Endodermal cell (in vitro differentiated cells): ENCODE measurements at regions not wholly inside any gene's neighbourhood (a gene's known extent, or its start where the extent isn't known, plus 50 kb on each side); places are given as distances from the start of the nearest gene placed in this dataset.

Experiments
- DNase-seq: peaks from one replicate; pipeline ENCODE4 v3.0.0-alpha.2; 2017
- H3K27ac ChIP-seq: 2 replicates; pipeline ENCODE4 v1.5.1; 2013; ENCODE audit warnings: mild to moderate bottlenecking, low read depth, low read length, moderate library complexity
- H3K27me3 ChIP-seq: 2 replicates; pipeline ENCODE4 v1.6.1; 2013; ENCODE audit warnings: mild to moderate bottlenecking, low read length, moderate library complexity; ENCODE audit not compliant: insufficient read depth, control insufficient read depth, poor library complexity, severe bottlenecking
- H3K36me3 ChIP-seq: 2 replicates; pipeline ENCODE4 v1.7.0; 2013; ENCODE audit warnings: mild to moderate bottlenecking, low read length, moderate library complexity; ENCODE audit not compliant: control insufficient read depth, insufficient read depth
- H3K4me1 ChIP-seq: one replicate; pipeline ENCODE4 v1.7.0; 2013; ENCODE audit warnings: low read length; ENCODE audit not compliant: control insufficient read depth, insufficient read depth
- H3K4me3 ChIP-seq: 2 replicates; pipeline ENCODE4 v1.5.1; 2013; ENCODE audit warnings: mild to moderate bottlenecking, low read length, moderate library complexity
- H3K9ac ChIP-seq: 2 replicates; pipeline ENCODE4 v1.6.1; 2013; ENCODE audit warnings: mild to moderate bottlenecking, low read length, moderate library complexity; ENCODE audit not compliant: poor library complexity, severe bottlenecking; ENCODE audit errors: extremely low read depth
- H3K9me3 ChIP-seq: 2 replicates; pipeline ENCODE4 v1.6.1; 2013; ENCODE audit warnings: mild to moderate bottlenecking, low read length, moderate library complexity; ENCODE audit not compliant: control insufficient read depth
- H3K27ac Mint-ChIP-seq: 2 replicates; pipeline ENCODE4 v1.8.0; 2020; ENCODE audit warnings: mixed read lengths
- H3K27me3 Mint-ChIP-seq: 2 replicates; pipeline ENCODE4 v1.8.0; 2021; ENCODE audit warnings: mild to moderate bottlenecking, mixed read lengths; ENCODE audit not compliant: insufficient read depth
- H3K36me3 Mint-ChIP-seq: 2 replicates; pipeline ENCODE4 v1.8.0; 2020; ENCODE audit warnings: low read depth, mixed read lengths
- H3K4me1 Mint-ChIP-seq: 2 replicates; pipeline ENCODE4 v1.8.0; 2020; ENCODE audit warnings: mixed read lengths
- H3K4me3 Mint-ChIP-seq: 2 replicates; pipeline ENCODE4 v1.8.0; 2020; ENCODE audit warnings: mild to moderate bottlenecking, moderate library complexity, mixed read lengths
- H3K9me3 Mint-ChIP-seq: 2 replicates; pipeline ENCODE4 v1.8.0; 2020; ENCODE audit warnings: mild to moderate bottlenecking, mixed read lengths
- CTCF ChIP-seq: fragments of 200-600 bp; sonication (generic); conservative IDR thresholded peaks from 2 replicates; pipeline ENCODE4 v1.5.0; 2021; ENCODE audit warnings: antibody characterized with exemption, mild to moderate bottlenecking
- WGBS, 2 experiments: methylation state at CpG; one replicate each; pipeline versions ENCODE4 v1.1.5 to v1.1.7; 2013; ENCODE audit warnings: missing lambda C conversion rate in 2 of 2, mixed read lengths in 1 of 2; ENCODE audit not compliant: insufficient coverage in 1 of 2, insufficient read length in 1 of 2; 5-methylcytosine and 5-hydroxymethylcytosine counted together

GRCh38 chr1:187044411-187044810 is 215.7 kb downstream of the PLA2G4A start:
- H3K9me3 ChIP-seq, result no peaks in the 10 kb centered on the region
- no peak overlapping the region for H3K4me3 Mint-ChIP-seq
- H3K27me3 ChIP-seq, result no peaks in the 10 kb centered on the region
- H3K27me3 Mint-ChIP-seq, result no peaks in the 10 kb centered on the region
- H3K4me1 ChIP-seq, result peaks cover 8% of the 10 kb centered on the region
- TF ChIP-seq CTCF, result no peak
- no peaks in the 10 kb centered on the region for H3K36me3 Mint-ChIP-seq
- no peaks in the 10 kb centered on the region for H3K36me3 ChIP-seq
- no peaks in the 10 kb centered on the region for H3K9me3 Mint-ChIP-seq
- H3K9ac ChIP-seq, result no peak overlapping the region
- no peak for DNase-seq
- H3K27ac Mint-ChIP-seq, result no peak overlapping the region
- H3K4me1 Mint-ChIP-seq, result peaks cover 22% of the 10 kb centered on the region
- H3K27ac ChIP-seq, result no peak overlapping the region
- H3K4me3 ChIP-seq, result no peak overlapping the region

- Histone ChIP-seq H3K27me3 (no peaks in the 10 kb centered on the region), H3K36me3 (no peaks in the 10 kb centered on the region), H3K9me3 (no peaks in the 10 kb centered on the region), H3K4me1 (peaks cover 8% of the 10 kb centered on the region), H3K4me3 (no peak overlapping the region), H3K27ac (no peak overlapping the region), H3K9ac (no peak overlapping the region)
- WGBS, 2 experiments, result 91% methylated on average over 4 of the region's 4 CpGs; no CpG with 5 or more reads in 1 of the 2 experiments
- no peak for DNase-seq
- Mint-ChIP-seq H3K27ac (no peak overlapping the region), H3K9me3 (no peaks in the 10 kb centered on the region), H3K27me3 (no peaks in the 10 kb centered on the region), H3K36me3 (no peaks in the 10 kb centered on the region), H3K4me1 (peaks cover 22% of the 10 kb centered on the region), H3K4me3 (no peak overlapping the region)
- no peak for TF ChIP-seq CTCF
Observed at GRCh38 chr1:187045371-187045770, 216.6 kb downstream of the PLA2G4A start.

GRCh38 chr1:187046293-187046692 is 217.5 kb downstream of the PLA2G4A start:
- H3K4me1 ChIP-seq, result peaks cover 8% of the 10 kb centered on the region
- no peaks in the 10 kb centered on the region for H3K36me3 ChIP-seq
- Mint-ChIP-seq H3K27me3 (no peaks in the 10 kb centered on the region), H3K36me3 (no peaks in the 10 kb centered on the region), H3K27ac (no peak overlapping the region), H3K4me3 (no peak overlapping the region), H3K9me3 (no peaks in the 10 kb centered on the region), H3K4me1 (peaks cover 22% of the 10 kb centered on the region)
- peak; percentile 47 for DNase-seq
- WGBS, 2 experiments, result 94% methylated on average over 5 of the region's 5 CpGs
- no peak overlapping the region for H3K4me3 ChIP-seq
- no peaks in the 10 kb centered on the region for H3K27me3 ChIP-seq
- H3K9ac ChIP-seq, result no peak overlapping the region
- no peak overlapping the region for H3K27ac ChIP-seq
- no peaks in the 10 kb centered on the region for H3K9me3 ChIP-seq
- TF ChIP-seq CTCF, result no peak
